HepG2 (cell line): ENCODE measurements at regions not wholly inside any gene's neighbourhood (a gene's known extent, or its start where the extent isn't known, plus 50 kb on each side); places are given as distances from the start of the nearest gene placed in this dataset.

Experiments
- ATAC-seq: fragments of 200-7000 bp; cut with Tn5 transposase; 3 replicates; pipeline ENCODE4 v1.9.1; 2020; ENCODE audit warnings: mild to moderate bottlenecking, moderate library complexity
- BruUV-seq: library from RNA; stranded (reverse); fragments of 400-500 nt; replicated peaks from 2 replicates; lab custom pipeline; 2021; lab: Mats Ljungman, UMichigan
- CTCF ChIA-PET: fragments of 300-600 bp; formaldehyde crosslinking; extraction: SDS; loops from one replicate; lab custom pipeline; 2021; ENCODE audit warnings: low total read pairs, inconsistent platforms, low intra/inter-chr PET ratio; lab: Yijun Ruan, JAX
- POLR2A ChIA-PET: fragments of 350-600 bp; sonication (Branson Sonifier 250); formaldehyde crosslinking; loops from one replicate; lab custom pipeline; 2020; ENCODE audit warnings: antibody characterized with exemption, inconsistent platforms; lab: Yijun Ruan, JAX
- DNase-seq: peaks from one replicate; pipeline ENCODE4 v3.0.0-alpha.2; 2015; ENCODE audit warnings: low spot score
- FAIRE-seq: peaks from 3 replicates; lab custom pipeline; 2011; peaks lifted over from hg19 to GRCh38; lab: Jason Lieb, UNC
- H2AFZ ChIP-seq: one replicate; pipeline ENCODE4 v1.6.1; 2011; ENCODE audit warnings: low read length, inconsistent platforms
- H3K27ac ChIP-seq: fragments of 300-600 bp; 3 replicates; pipeline ENCODE4 v1.8.0; 2011; ENCODE audit warnings: mixed run types, mild to moderate bottlenecking, mixed read lengths, low read length, inconsistent platforms; ENCODE audit not compliant: insufficient read depth; ENCODE audit errors: extremely low read length
- H3K27me3 ChIP-seq, 2 experiments: fragments of 200-600 bp in 1 of 2; 2 replicates in 1 of 2; 3 replicates in 1 of 2; pipeline versions ENCODE4 v1.6.0 to v1.8.0; 2011; ENCODE audit warnings: low read length in 2 of 2, mild to moderate bottlenecking in 2 of 2, moderate library complexity in 2 of 2, inconsistent platforms in 1 of 2; ENCODE audit not compliant: insufficient read depth in 2 of 2, control insufficient read depth in 1 of 2
- H3K36me3 ChIP-seq, 2 experiments: fragments of 200-600 bp in 1 of 2; replicated peaks in 1 of 2; 2 replicates in 1 of 2; 3 replicates in 1 of 2; pipeline versions ENCODE4 v1.5.1 to v1.8.0; 2011; ENCODE audit warnings: low read length in 2 of 2, inconsistent platforms in 1 of 2; ENCODE audit not compliant: insufficient read depth in 2 of 2, control insufficient read depth in 1 of 2
- H3K4me1 ChIP-seq: 2 replicates; pipeline ENCODE4 v1.5.1; 2012; ENCODE audit warnings: low read length, inconsistent platforms; ENCODE audit not compliant: insufficient read depth
- H3K4me2 ChIP-seq: 2 replicates; pipeline ENCODE4 v1.6.0; 2011; ENCODE audit warnings: low read depth, low read length, inconsistent platforms
- H3K4me3 ChIP-seq, 3 experiments: fragments of 200-600 bp in 1 of 3; sonication (generic), shearing (Covaris generic) in 1 of 3; replicated peaks in 1 of 3; 2 replicates each; pipeline ENCODE4 v1.5.1; 2011 to 2016; ENCODE audit warnings: low read length in 3 of 3, inconsistent platforms in 2 of 3, low read depth in 2 of 3, mild to moderate bottlenecking in 2 of 3, control low read depth in 1 of 3, mixed read lengths in 1 of 3; ENCODE audit not compliant: insufficient read depth in 1 of 3
- H3K79me2 ChIP-seq: one replicate; pipeline ENCODE4 v1.6.1; 2011; ENCODE audit warnings: low read length, inconsistent platforms; ENCODE audit not compliant: insufficient read depth
- H3K9ac ChIP-seq: 2 replicates; pipeline ENCODE4 v1.6.0; 2011; ENCODE audit warnings: mild to moderate bottlenecking, low read depth, low read length, inconsistent platforms; ENCODE audit not compliant: insufficient read depth
- H3K9me3 ChIP-seq: 2 replicates; pipeline ENCODE4 v1.5.1; 2012; ENCODE audit warnings: mild to moderate bottlenecking, low read length
- H4K20me1 ChIP-seq: 2 replicates; pipeline ENCODE4 v1.6.0; 2011; ENCODE audit warnings: inconsistent platforms, mild to moderate bottlenecking, low read length, moderate library complexity; ENCODE audit not compliant: insufficient read depth
- SALL1 ChIP-seq: sonication (generic); formaldehyde crosslinking; IDR thresholded peaks from 2 replicates; pipeline ENCODE4 v1.8.0; 2022; ENCODE audit warnings: mild to moderate bottlenecking, missing genetic modification reagents
- SUZ12 ChIP-seq: fragments of 150-350 bp; IDR thresholded peaks from 2 replicates; pipeline ENCODE4 v1.6.1; 2014; ENCODE audit warnings: low read depth, low read length
- TBX3 ChIP-seq: fragments of 450-650 bp; IDR thresholded peaks from 2 replicates; pipeline ENCODE4 v1.6.1; 2017; ENCODE audit warnings: antibody characterized with exemption, mild to moderate bottlenecking, inconsistent platforms, borderline replicate concordance
- ZHX2 ChIP-seq, 2 experiments: sonication (generic) in 1 of 2; formaldehyde crosslinking in 1 of 2; IDR thresholded peaks; 2 replicates each; pipeline versions ENCODE4 v1.6.1 to v1.9.0; 2014 to 2022; ENCODE audit warnings: antibody characterized with exemption in 1 of 2, borderline replicate concordance in 1 of 2, inconsistent platforms in 1 of 2, low read depth in 1 of 2, missing genetic modification reagents in 1 of 2
- ZNF275 ChIP-seq: sonication (generic); formaldehyde crosslinking; IDR thresholded peaks from 2 replicates; pipeline ENCODE4 v1.8.0; 2022; ENCODE audit warnings: missing genetic modification reagents, mild to moderate bottlenecking, inconsistent platforms, borderline replicate concordance
- ZNF660 ChIP-seq: sonication (generic); formaldehyde crosslinking; IDR thresholded peaks from 2 replicates; pipeline ENCODE4 v1.5.1; 2020; ENCODE audit warnings: mild to moderate bottlenecking, low read depth, missing genetic modification reagents, borderline replicate concordance
- WGBS: methylation state at CpG from one replicate; pipeline ENCODE4 v1.1.6; 2017; ENCODE audit warnings: low lambda C conversion rate; 5-methylcytosine and 5-hydroxymethylcytosine counted together
- in situ Hi-C: cut with HindIII; loops from 2 replicates; pipeline ENCODE4 v1.10.0; 2017; ENCODE audit warnings: low pct_unique_long_range_greater_than_20kb; ENCODE audit not compliant: extremely low pct_ligation_motif_present
- intact Hi-C: fragments of 100-400 bp; cut with micrococcal nuclease; formaldehyde crosslinking; loops from one replicate; pipeline ENCODE4 v1.10.0; 2022; ENCODE audit not compliant: unreplicated experiment

- TF ChIP-seq ZNF660 (CRISPR knock-in tag), result no peak
Measured at GRCh38 chr3:152019508-152019907, 146.1 kb downstream of the SUCNR1 start (continued).

GRCh38 chr3:152021951-152022461 is 148.6 kb downstream of the SUCNR1 start:
- FAIRE-seq, result no peak
- TF ChIP-seq SUZ12, result no peak
- no peak for TF ChIP-seq TBX3
- TF ChIP-seq ZNF275 (CRISPR knock-in tag), result no peak
- TF ChIP-seq SALL1, result no peak
- TF ChIP-seq ZHX2 (IDR thresholded peaks at IDR 0.05; ENCODE audit: low read depth), result no peak
- TF ChIP-seq ZHX2 (CRISPR knock-in tag; IDR thresholded peaks at IDR 0.05; ENCODE audit: borderline replicate concordance), result no peak

More at GRCh38 chr3:152021951-152022461, 148.6 kb downstream of the SUCNR1 start:
- intact Hi-C loops, result no loop called here
- DNase-seq (no peak), ATAC-seq (no peak)
- H3K4me3 ChIP-seq, result no peak overlapping the region
- in situ Hi-C loops, result no loop called here
- H2AFZ ChIP-seq, result no peak overlapping the region
- H3K27ac ChIP-seq, result no peak overlapping the region
- no peak overlapping the region for H3K9ac ChIP-seq
- H3K9me3 ChIP-seq, result no peaks in the 10 kb centered on the region
- no peaks in the 10 kb centered on the region for H3K27me3 ChIP-seq
- H3K36me3 ChIP-seq, result no peaks in the 10 kb centered on the region
- WGBS, result 7% methylated on average over 4 of the region's 4 CpGs
- POLR2A ChIA-PET, result no interaction called here
- no peak overlapping the region for H3K4me2 ChIP-seq
- H3K4me1 ChIP-seq, result no peaks in the 10 kb centered on the region
- BruUV-seq, result no TSS peak
- no peaks in the 10 kb centered on the region for H3K79me2 ChIP-seq
- no peaks in the 10 kb centered on the region for H4K20me1 ChIP-seq
- CTCF ChIA-PET, result no interaction called here
